Peyer's patch (tissue), 4 donors: ENCODE measurements at regions not wholly inside any gene's neighbourhood (a gene's known extent, or its start where the extent isn't known, plus 50 kb on each side); places are given as distances from the start of the nearest gene placed in this dataset.

Experiments used
- CTCF ChIP-seq, 6 experiments: fragments of 450-650 bp in 4 of 6; fragments of 200-600 bp in 2 of 6; sonication (generic) in 1 of 6; IDR thresholded peaks; one replicate each; pipeline ENCODE4 v1.5.1; 2017 to 2019; ENCODE audit warnings: antibody characterized with exemption in 6 of 6, mild to moderate bottlenecking in 3 of 6, moderate library complexity in 1 of 6
- POLR2A ChIP-seq, 2 donors: fragments of 450-650 bp; IDR thresholded peaks; one replicate each; pipeline ENCODE4 v1.5.1; 2017; ENCODE audit warnings: antibody characterized with exemption in 2 of 2, mild to moderate bottlenecking in 2 of 2, moderate library complexity in 2 of 2

GRCh38 chr4:135225551-135225950 lies 1024.0 kb upstream of the PABPC4L start:
- TF ChIP-seq CTCF (IDR thresholded peaks at IDR 0.05) (no peak), POLR2A (IDR thresholded peaks at IDR 0.05) (no peak)
